ENCODE measurements at regions not wholly inside any gene's neighbourhood (a gene's known extent, or its start where the extent isn't known, plus 50 kb on each side); places are given as distances from the start of the nearest gene placed in this dataset.

GRCh38 chr7:130881799-130882141 lies 147.8 kb upstream of the KLF14 start:
- TF ChIP-seq CTCF (IDR thresholded peaks at IDR 0.05), result no peak
- TF ChIP-seq POLR2A (IDR thresholded peaks at IDR 0.05), result no peak

Measured in Peyer's patch (tissue), 4 donors.